C4-2B (cell line): ENCODE measurements at regions not wholly inside any gene's neighbourhood (a gene's known extent, or its start where the extent isn't known, plus 50 kb on each side); places are given as distances from the start of the nearest gene placed in this dataset.
A peak's percentile ranks its signal among the peaks of the same experiment; 100 is the strongest.

Experiments used
- H3K27ac ChIP-seq: fragments of 450-650 bp; 2 replicates; pipeline ENCODE4 v1.5.1; 2017
- ZFX ChIP-seq: fragments of 450-650 bp; IDR thresholded peaks from 2 replicates; pipeline ENCODE4 v1.6.1; 2017
- TF ChIP-seq, protein P1 (sequence below): fragments of 450-650 bp; conservative IDR thresholded peaks from 2 replicates; pipeline ENCODE4 v1.5.1; 2017; ENCODE audit warnings: mild to moderate bottlenecking

GRCh38 chr9:13860019-13860418 is 453.9 kb downstream of the NFIB start:
- TF ChIP-seq, protein P1, sequence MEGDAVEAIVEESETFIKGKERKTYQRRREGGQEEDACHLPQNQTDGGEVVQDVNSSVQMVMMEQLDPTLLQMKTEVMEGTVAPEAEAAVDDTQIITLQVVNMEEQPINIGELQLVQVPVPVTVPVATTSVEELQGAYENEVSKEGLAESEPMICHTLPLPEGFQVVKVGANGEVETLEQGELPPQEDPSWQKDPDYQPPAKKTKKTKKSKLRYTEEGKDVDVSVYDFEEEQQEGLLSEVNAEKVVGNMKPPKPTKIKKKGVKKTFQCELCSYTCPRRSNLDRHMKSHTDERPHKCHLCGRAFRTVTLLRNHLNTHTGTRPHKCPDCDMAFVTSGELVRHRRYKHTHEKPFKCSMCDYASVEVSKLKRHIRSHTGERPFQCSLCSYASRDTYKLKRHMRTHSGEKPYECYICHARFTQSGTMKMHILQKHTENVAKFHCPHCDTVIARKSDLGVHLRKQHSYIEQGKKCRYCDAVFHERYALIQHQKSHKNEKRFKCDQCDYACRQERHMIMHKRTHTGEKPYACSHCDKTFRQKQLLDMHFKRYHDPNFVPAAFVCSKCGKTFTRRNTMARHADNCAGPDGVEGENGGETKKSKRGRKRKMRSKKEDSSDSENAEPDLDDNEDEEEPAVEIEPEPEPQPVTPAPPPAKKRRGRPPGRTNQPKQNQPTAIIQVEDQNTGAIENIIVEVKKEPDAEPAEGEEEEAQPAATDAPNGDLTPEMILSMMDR: no peak
- no peak for TF ChIP-seq ZFX
- H3K27ac ChIP-seq: no peak overlapping the region

- TF ChIP-seq, protein P1: no peak
- no peak for TF ChIP-seq ZFX
- H3K27ac ChIP-seq: no peak overlapping the region
These were observed 456.4 kb downstream of the NFIB start for GRCh38 chr9:13857521-13857920.

- no peak for TF ChIP-seq ZFX
- TF ChIP-seq, protein P1: no peak
- H3K27ac ChIP-seq: no peak overlapping the region
These were observed 466.7 kb downstream of the NFIB start for GRCh38 chr9:13847270-13847669.

DNA sequence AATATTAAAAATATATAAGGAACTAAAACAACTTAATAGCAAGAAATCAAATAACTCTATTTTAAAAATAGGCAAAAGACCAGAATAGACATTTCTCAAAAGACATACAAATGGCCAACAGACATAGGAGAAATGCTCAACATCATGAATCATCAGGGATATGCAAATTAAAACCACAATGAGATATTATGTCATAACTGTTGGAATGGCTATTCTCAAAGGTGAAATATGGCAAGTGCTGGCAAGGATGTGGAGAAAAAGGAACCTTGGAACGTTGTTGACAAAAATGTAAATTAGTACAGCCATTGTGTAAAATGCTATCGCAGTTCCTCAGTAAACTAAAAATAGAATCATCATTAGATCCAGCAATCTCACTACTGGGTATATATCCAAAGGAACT is 468.5 kb downstream of the NFIB start:
- TF ChIP-seq ZFX: no peak
- TF ChIP-seq, protein P1: no peak
- no peak overlapping the region for H3K27ac ChIP-seq

GRCh38 chr9:13841746-13842462 is 472.0 kb downstream of the NFIB start:
- H3K27ac ChIP-seq: peak overlapping the region; percentile 59; the same call in 1 of the 2 replicates
- no peak for TF ChIP-seq ZFX
- TF ChIP-seq, protein P1: no peak

DNA sequence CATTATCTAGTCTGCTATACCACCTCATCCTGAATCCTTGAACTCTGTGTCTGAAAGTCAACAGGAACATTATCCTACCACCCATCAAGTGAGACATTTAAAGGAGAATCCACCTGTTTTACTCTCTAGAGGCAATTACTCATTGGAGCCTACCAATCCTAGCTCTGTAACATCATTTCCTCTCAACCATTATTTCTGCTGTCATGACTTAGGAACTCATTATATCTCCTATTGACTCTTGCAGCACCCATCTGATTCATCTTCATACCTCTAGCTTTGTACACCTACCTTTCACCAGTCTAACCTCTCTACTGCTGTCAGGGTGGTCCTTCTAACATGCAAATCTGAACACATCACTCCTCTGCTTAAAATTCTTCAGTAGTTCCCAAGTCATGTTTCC is 481.5 kb downstream of the NFIB start:
- TF ChIP-seq, protein P1: no peak
- TF ChIP-seq ZFX: no peak
- H3K27ac ChIP-seq: no peak overlapping the region

DNA sequence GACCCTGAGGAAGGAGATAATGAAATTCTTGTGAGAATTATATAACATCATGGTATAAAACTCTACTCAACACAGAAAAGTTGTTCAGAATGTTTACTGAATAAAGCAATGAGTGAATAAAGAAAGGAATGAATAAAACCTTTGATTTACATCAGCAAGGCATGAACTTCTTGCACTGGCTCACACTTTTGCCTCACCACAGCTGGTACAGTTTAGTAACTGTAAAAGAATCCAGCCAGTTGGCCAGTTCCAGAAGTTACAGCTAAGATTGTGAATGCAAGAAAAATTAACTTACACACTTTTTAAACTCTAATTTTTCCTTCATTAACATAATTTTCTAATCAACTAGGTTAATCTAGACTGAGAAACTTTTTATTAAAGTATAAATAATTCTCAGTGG is 490.9 kb downstream of the NFIB start:
- TF ChIP-seq, protein P1: no peak
- no peak for TF ChIP-seq ZFX
- no peak overlapping the region for H3K27ac ChIP-seq
